ENCODE measurements at regions not wholly inside any gene's neighbourhood (a gene's known extent, or its start where the extent isn't known, plus 50 kb on each side); places are given as distances from the start of the nearest gene placed in this dataset.

GRCh38 chr2:20520128-20520527, 73.3 kb downstream of the RHOB start:
- no peak for TF ChIP-seq TAF1 (CRISPR knock-in tag; IDR thresholded peaks at IDR 0.05)
- no peak for TF ChIP-seq POLR2AphosphoS5 (IDR thresholded peaks at IDR 0.05; ENCODE audit: low read depth, low read length)

Measured in HepG2 (cell line).